ENCODE measurements at regions not wholly inside any gene's neighbourhood (a gene's known extent, or its start where the extent isn't known, plus 50 kb on each side); places are given as distances from the start of the nearest gene placed in this dataset.

DNA sequence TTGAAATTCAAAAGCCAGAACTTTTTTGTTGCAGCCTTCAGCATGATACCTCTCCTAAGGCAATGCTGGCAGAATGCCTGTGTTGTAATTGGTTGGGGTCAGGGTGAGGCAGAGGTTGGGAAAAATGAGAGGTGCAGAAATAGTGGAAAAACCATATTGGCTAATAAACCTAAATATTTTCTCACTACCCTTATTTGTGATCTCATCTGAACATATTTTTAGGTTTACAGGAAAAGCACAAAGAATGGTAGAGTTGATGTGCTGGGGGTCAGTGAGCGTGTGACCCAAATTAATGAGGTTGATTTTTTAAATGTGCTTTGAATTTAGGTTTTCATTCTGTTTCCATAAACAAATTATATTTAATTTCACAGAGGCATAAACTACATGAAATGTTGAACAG, 437.3 kb downstream of the HDGFL1 start:
- ATAC-seq (no peak), DNase-seq (no peak)
- Histone ChIP-seq H3K36me3 (no peaks in the 10 kb centered on the region), H3K27me3 (no peaks in the 10 kb centered on the region), H3K4me1 (no peaks in the 10 kb centered on the region), H3K4me3 (no peak overlapping the region), H3K27ac (no peak overlapping the region), H3K9me3 (no peaks in the 10 kb centered on the region)
- TF ChIP-seq CTCF (IDR thresholded peaks at IDR 0.05) (no peak), POLR2A (IDR thresholded peaks at IDR 0.05) (no peak)
- intact Hi-C loops (cut with DNase I): no loop called here
- 0% methylated on average over 1 of the region's 1 CpG for WGBS (ENCODE audit: insufficient coverage, low coverage, low lambda C conversion rate, missing lambda C conversion rate)

- Histone ChIP-seq H3K9me3 (no peaks in the 10 kb centered on the region), H3K27me3 (no peaks in the 10 kb centered on the region), H3K36me3 (no peaks in the 10 kb centered on the region), H3K4me1 (no peaks in the 10 kb centered on the region), H3K4me3 (no peak overlapping the region), H3K27ac (no peak overlapping the region)
- ATAC-seq (no peak), DNase-seq (no peak)
- no peak for TF ChIP-seq POLR2A (IDR thresholded peaks at IDR 0.05)
- TF ChIP-seq CTCF (IDR thresholded peaks at IDR 0.05): no peak
- intact Hi-C loops (cut with DNase I): no loop called here
Measured at GRCh38 chr6:23011615-23012014, 442.2 kb downstream of the HDGFL1 start.

DNA sequence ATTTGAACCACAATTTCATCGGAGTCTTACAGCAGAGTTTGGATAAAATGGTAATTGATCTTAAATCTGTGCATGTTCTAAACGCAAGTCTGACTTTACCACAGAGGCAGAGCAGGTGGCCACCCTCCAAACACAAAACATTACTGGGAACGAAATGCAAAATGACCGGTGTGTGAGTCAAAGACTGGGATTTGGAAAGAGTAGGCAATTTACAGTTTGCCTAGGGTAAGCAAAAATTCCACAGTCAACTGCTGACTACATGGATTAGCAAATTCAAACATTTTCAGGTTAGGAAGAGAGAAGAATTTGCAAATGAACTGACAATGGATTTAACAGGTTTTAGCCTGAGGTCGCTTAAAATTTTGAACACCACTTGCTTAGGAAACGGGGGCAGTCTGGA, 444.4 kb downstream of the HDGFL1 start:
- Histone ChIP-seq H3K4me1 (no peaks in the 10 kb centered on the region), H3K9me3 (no peaks in the 10 kb centered on the region), H3K27ac (no peak overlapping the region), H3K36me3 (no peaks in the 10 kb centered on the region), H3K4me3 (no peak overlapping the region), H3K27me3 (no peaks in the 10 kb centered on the region)
- intact Hi-C loops (cut with DNase I): no loop called here
- DNase-seq: no peak
- TF ChIP-seq POLR2A (IDR thresholded peaks at IDR 0.05) (no peak), CTCF (IDR thresholded peaks at IDR 0.05) (no peak)
- 49% methylated on average over 6 of the region's 6 CpGs for WGBS (ENCODE audit: insufficient coverage, low coverage, low lambda C conversion rate, missing lambda C conversion rate)
- ATAC-seq: no peak

DNA sequence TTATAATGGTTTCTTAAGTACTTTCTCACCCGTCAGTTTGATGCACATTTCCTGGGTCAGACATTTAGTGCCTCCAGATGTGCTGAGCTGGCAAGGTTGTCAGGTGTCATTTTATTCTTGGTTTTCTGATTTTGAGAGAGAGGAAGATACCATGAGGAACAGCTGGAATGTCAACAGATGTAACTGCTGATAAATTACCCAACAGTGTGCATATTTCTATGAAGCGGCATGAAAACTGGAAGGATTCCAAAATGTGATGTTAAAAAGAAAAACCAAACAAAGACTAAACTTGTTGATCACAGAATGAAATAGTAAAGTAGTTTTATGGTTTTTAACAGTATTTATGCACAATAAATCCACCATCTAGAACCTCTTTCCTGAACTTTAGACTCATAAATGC, 447.3 kb downstream of the HDGFL1 start:
- intact Hi-C loops (cut with DNase I): no loop called here
- no peaks in the 10 kb centered on the region for H3K9me3 ChIP-seq
- WGBS (ENCODE audit: insufficient coverage, low coverage, low lambda C conversion rate, missing lambda C conversion rate): 60% methylated on average over 2 of the region's 2 CpGs
- no peak for DNase-seq
- no peaks in the 10 kb centered on the region for H3K27me3 ChIP-seq
- no peak overlapping the region for H3K4me3 ChIP-seq
- no peaks in the 10 kb centered on the region for H3K4me1 ChIP-seq
- TF ChIP-seq CTCF (IDR thresholded peaks at IDR 0.05): no peak
- no peak for TF ChIP-seq POLR2A (IDR thresholded peaks at IDR 0.05)
- H3K27ac ChIP-seq: no peak overlapping the region
- no peak for ATAC-seq
- no peaks in the 10 kb centered on the region for H3K36me3 ChIP-seq

DNA sequence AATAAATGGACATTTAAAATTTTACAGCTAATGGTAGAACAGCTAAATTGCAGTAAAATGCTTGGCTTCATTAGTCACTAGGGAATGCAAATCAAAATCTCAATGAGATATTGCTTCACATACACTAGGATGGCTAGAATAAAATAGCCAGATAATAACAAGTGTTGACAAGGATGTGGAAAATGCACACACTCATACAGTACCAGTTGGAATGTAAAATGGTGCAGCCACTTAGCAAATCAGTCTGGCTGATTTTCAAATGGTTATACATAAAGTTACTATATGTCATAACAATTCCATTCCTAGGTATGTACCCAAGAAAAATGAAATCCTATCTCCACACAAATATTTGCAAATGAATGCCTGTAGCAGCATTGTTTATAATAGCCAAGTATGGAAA, 452.1 kb downstream of the HDGFL1 start:
- intact Hi-C loops (cut with DNase I): no loop called here
- Histone ChIP-seq H3K9me3 (no peaks in the 10 kb centered on the region), H3K27ac (no peak overlapping the region), H3K36me3 (no peaks in the 10 kb centered on the region), H3K4me3 (no peak overlapping the region), H3K27me3 (no peaks in the 10 kb centered on the region), H3K4me1 (no peaks in the 10 kb centered on the region)
- ATAC-seq (no peak), DNase-seq (no peak)
- TF ChIP-seq CTCF (IDR thresholded peaks at IDR 0.05) (no peak), POLR2A (IDR thresholded peaks at IDR 0.05) (no peak)

All from right lobe of liver (tissue), 6 donors.